HG03060 (cell line): ENCODE measurements at regions not wholly inside any gene's neighbourhood (a gene's known extent, or its start where the extent isn't known, plus 50 kb on each side); places are given as distances from the start of the nearest gene placed in this dataset.

ENCODE experiments used
- ATAC-seq: cut with Tn5 transposase; IDR thresholded peaks from one replicate; pipeline ENCODE4 v1.9.1; 2021; ENCODE audit warnings: low read depth, moderate number of reproducible peaks; ENCODE audit not compliant: unreplicated experiment

- no peak for ATAC-seq
Measured at GRCh38 chr1:164953098-164953497, 394.1 kb downstream of the PBX1 start.

GRCh38 chr1:164951508-164951907, 392.5 kb downstream of the PBX1 start:
- ATAC-seq: no peak

DNA sequence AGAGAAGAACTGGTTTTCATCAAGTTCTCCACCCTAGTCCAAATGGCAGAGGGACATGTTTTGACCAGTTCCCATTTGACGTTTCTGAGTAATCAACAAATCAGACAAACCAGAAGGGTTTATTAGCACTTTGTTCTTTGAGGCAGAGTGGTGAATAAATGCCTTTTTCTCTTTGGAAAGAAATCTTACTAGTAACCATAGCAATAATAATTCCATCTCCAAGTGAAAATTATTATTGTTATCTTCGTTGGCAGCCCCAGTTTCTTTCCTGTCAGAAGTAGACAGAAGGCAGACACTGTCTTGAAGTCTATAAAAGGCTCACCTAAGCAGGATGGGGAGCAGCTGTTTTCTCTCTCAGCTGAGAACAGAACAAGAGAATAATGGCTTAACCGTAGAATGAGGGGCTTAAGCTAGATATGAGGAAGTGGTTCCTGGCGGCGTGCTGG, 391.6 kb downstream of the PBX1 start:
- ATAC-seq: no peak

DNA sequence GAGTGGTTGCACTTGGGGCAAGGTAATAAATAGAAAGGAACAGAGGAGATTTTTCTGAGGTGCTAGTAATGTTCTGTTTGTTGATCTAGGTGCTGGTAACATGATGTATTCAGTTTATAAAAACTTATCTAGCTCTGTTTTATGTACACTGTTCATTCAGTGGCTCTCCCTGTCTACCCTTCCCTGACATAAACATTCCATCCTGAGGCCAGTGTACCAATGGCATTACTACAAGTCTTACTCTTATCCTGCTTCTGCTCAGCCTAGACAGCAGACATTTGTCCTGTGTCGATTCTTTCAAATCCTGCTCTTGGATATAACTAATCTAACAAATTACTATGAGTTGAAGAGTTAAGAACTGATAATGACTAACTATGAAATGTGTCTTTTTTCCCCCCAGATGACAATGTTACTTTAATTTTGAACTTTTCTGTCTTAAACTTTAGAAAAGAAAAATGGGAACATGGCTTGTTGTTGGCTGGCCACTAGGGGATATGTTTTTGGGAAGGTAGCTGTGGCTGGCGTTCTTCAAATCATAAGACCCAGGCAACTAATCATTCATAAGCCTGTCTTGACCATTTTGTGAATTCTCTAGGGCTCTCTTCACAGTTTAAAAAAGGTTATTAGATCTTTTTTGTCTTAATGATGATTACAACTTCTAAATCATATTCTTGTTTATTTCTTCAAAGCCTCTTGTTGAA, 390.9 kb downstream of the PBX1 start:
- no peak for ATAC-seq

DNA sequence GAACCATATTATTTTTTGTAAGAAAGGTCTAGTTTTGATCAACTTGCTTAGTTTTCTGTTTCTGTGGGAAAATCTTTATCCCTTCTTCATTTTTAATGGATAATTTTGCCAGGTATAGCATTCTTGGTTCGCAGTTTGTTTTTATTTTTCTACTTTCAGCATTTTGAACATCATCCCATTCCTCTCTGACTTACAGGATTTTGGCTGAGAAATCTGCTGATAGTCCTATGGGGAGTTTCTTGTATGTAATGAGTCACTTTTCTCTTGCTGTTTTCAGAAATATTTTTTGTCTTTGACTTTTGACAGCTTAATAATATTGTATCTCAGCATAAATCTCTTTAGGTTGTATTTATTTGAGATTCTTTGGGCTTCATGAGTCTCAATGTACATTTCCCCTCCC, 389.1 kb downstream of the PBX1 start:
- no peak for ATAC-seq

GRCh38 chr1:164937291-164937690, 378.3 kb downstream of the PBX1 start:
- no peak for ATAC-seq

GRCh38 chr1:164932580-164932979, 373.6 kb downstream of the PBX1 start:
- ATAC-seq: no peak

DNA sequence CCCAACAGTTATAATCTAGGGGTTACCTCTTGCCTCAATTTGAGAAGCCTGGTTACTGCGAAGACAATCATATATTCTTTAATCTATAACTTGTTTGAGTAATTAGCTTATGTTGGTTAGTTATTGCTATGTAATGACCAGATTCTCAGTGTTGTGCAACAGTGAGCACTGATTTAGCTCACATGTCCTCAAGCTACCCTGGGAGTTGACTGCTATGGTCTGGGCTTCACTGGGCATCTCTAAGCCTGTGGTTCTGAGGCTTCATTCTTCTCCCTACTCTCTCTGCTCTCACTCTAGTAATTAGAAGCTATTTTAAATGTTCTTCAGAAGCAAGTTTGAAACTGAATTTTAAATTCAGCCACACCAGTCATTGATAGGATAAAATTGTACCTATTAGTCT, 371.8 kb downstream of the PBX1 start:
- no peak for ATAC-seq

- no peak for ATAC-seq
Measured at GRCh38 chr1:164930241-164930640, 371.3 kb downstream of the PBX1 start.

GRCh38 chr1:164928232-164928812, 369.3 kb downstream of the PBX1 start:
- ATAC-seq: no peak

DNA sequence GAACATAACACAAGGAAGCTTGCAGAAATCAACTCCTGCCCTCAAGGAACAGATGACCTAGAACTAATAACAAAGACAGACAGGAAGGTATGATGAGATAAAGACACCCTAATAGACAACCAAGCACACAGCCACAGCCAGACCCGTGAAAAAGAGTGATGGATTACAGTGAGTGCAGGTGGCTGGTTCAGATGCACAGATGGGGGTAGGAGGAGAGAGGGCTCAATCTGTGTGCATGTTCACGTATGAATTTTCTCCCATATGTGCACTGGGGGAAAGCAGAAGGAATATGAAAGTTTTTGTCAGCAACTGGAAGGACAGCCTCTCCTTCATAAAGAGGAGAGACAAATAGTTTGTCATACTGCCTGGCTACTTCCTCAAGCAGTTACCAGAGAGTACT, 367.1 kb downstream of the PBX1 start:
- no peak for ATAC-seq

GRCh38 chr1:164922585-164922984, 363.6 kb downstream of the PBX1 start:
- no peak for ATAC-seq

- ATAC-seq: no peak
Measured at GRCh38 chr1:164921493-164921892, 362.5 kb downstream of the PBX1 start.

GRCh38 chr1:164918140-164918539, 359.2 kb downstream of the PBX1 start:
- ATAC-seq: no peak

- no peak for ATAC-seq
Measured at GRCh38 chr1:164914208-164914607, 355.2 kb downstream of the PBX1 start.

- no peak for ATAC-seq
Measured at GRCh38 chr1:164912290-164912689, 353.3 kb downstream of the PBX1 start.

DNA sequence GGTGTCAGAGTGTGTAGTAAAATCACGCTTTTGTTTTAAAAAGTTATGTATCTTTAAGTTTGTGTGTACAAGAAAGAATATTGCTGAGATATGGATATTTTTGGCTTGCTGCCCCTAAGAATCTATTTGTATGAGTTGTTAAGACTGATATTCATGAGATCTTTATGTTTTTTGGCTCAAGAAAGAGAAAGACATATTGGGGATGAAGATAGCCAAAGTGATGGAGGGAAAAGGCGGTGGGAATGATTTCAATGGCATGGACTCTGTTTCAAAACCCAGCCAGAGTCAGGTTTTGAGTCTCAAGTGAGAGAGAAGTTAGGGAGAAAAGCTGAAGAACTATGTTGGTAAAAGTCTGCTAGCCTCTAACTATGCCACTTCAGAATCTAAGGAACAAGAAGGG, 351.7 kb downstream of the PBX1 start:
- no peak for ATAC-seq

GRCh38 chr1:164907666-164908065, 348.7 kb downstream of the PBX1 start:
- no peak for ATAC-seq

DNA sequence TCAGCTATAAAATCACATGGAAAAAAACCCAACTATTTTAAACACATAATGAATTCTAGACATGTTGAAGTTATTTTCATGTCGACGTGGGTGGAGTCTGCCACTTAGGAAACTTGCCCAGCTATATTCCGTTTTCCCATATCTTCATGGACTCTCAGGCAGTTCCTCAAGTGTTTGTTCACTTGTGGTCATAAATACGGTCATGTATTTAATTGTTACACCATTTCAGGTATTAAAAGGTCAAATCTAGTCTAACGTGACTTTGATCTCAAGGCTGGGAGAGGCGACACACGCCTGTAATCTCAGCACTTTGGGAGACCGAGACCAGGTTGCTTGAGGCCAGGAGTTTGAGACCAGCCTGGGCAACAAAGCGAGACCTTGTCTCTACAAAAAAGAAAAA, 346.9 kb downstream of the PBX1 start:
- no peak for ATAC-seq

- ATAC-seq: no peak
Measured at GRCh38 chr1:164902491-164902890, 343.5 kb downstream of the PBX1 start.
